ENCODE measurements at regions not wholly inside any gene's neighbourhood (a gene's known extent, or its start where the extent isn't known, plus 50 kb on each side); places are given as distances from the start of the nearest gene placed in this dataset.

GRCh38 chr6:166017032-166017635 lies 150.5 kb downstream of the TBXT start:
- H3K27me3 Mint-ChIP-seq (ENCODE audit: low read depth, unreplicated experiment): peaks cover 6% of the 10 kb centered on the region
- Histone ChIP-seq H3K4me3 (ENCODE audit: insufficient read depth, low read depth, low read length) (no peak overlapping the region), H4K20me1 (ENCODE audit: insufficient read depth, low read length) (no peaks in the 10 kb centered on the region), H3K79me2 (ENCODE audit: insufficient read depth, low read length) (no peaks in the 10 kb centered on the region), H3K4me2 (ENCODE audit: low read length) (no peak overlapping the region), H3K36me3 (ENCODE audit: insufficient read depth, low read length) (no peaks in the 10 kb centered on the region), H3K9me3 (ENCODE audit: insufficient read depth, low read depth, low read length) (no peaks in the 10 kb centered on the region), H3K9ac (ENCODE audit: low read length) (no peak overlapping the region), H3K27me3 (ENCODE audit: insufficient read depth, low read length) (no peaks in the 10 kb centered on the region), H3K27ac (ENCODE audit: low read depth, low read length) (no peak overlapping the region), H2AFZ (ENCODE audit: low read depth, low read length) (no peak overlapping the region), H3K4me1 (ENCODE audit: insufficient read depth, low read length) (no peaks in the 10 kb centered on the region)
- no peak overlapping the region for H3K27ac Mint-ChIP-seq (ENCODE audit: unreplicated experiment)
- DNase-seq (ENCODE audit: low read depth): no peak
- FAIRE-seq: no peak
- no peak overlapping the region for H3K4me3 Mint-ChIP-seq (ENCODE audit: unreplicated experiment)
- TF ChIP-seq EZH2 (IDR thresholded peaks at IDR 0.05; ENCODE audit: insufficient read depth, low read length) (no peak), CTCF (IDR thresholded peaks at IDR 0.05; ENCODE audit: insufficient read depth, low read depth, low read length) (no peak)
- no peaks in the 10 kb centered on the region for H3K4me1 Mint-ChIP-seq (ENCODE audit: low read depth, unreplicated experiment)
- H3K36me3 Mint-ChIP-seq (ENCODE audit: low read depth, unreplicated experiment): no peaks in the 10 kb centered on the region
- peaks cover 10% of the 10 kb centered on the region for H3K9me3 Mint-ChIP-seq (ENCODE audit: unreplicated experiment)

- no peaks in the 10 kb centered on the region for H4K20me1 ChIP-seq (ENCODE audit: insufficient read depth, low read length)
- Mint-ChIP-seq H3K4me3 (ENCODE audit: unreplicated experiment) (no peak overlapping the region), H3K27ac (ENCODE audit: unreplicated experiment) (no peak overlapping the region), H3K27me3 (ENCODE audit: low read depth, unreplicated experiment) (peaks cover 21% of the 10 kb centered on the region), H3K4me1 (ENCODE audit: low read depth, unreplicated experiment) (peaks cover 3% of the 10 kb centered on the region), H3K9me3 (ENCODE audit: unreplicated experiment) (peaks cover 5% of the 10 kb centered on the region), H3K36me3 (ENCODE audit: low read depth, unreplicated experiment) (no peaks in the 10 kb centered on the region)
- H3K79me2 ChIP-seq (ENCODE audit: insufficient read depth, low read length): no peaks in the 10 kb centered on the region
- FAIRE-seq: no peak
- no peaks in the 10 kb centered on the region for H3K36me3 ChIP-seq (ENCODE audit: insufficient read depth, low read length)
- no peak for DNase-seq (ENCODE audit: low read depth)
- H3K9me3 ChIP-seq (ENCODE audit: insufficient read depth, low read depth, low read length): no peaks in the 10 kb centered on the region
- no peak overlapping the region for H3K4me3 ChIP-seq (ENCODE audit: insufficient read depth, low read depth, low read length)
- no peak overlapping the region for H3K9ac ChIP-seq (ENCODE audit: low read length)
- H2AFZ ChIP-seq (ENCODE audit: low read depth, low read length): no peak overlapping the region
- H3K27ac ChIP-seq (ENCODE audit: low read depth, low read length): no peak overlapping the region
- H3K4me1 ChIP-seq (ENCODE audit: insufficient read depth, low read length): no peaks in the 10 kb centered on the region
- H3K4me2 ChIP-seq (ENCODE audit: low read length): no peak overlapping the region
- TF ChIP-seq EZH2 (IDR thresholded peaks at IDR 0.05; ENCODE audit: insufficient read depth, low read length) (no peak), CTCF (IDR thresholded peaks at IDR 0.05; ENCODE audit: insufficient read depth, low read depth, low read length) (no peak)
- H3K27me3 ChIP-seq (ENCODE audit: insufficient read depth, low read length): no peaks in the 10 kb centered on the region
These were observed 152.7 kb downstream of the TBXT start for GRCh38 chr6:166014966-166015365.

- Histone ChIP-seq H3K9me3 (ENCODE audit: insufficient read depth, low read depth, low read length) (no peaks in the 10 kb centered on the region), H2AFZ (ENCODE audit: low read depth, low read length) (no peak overlapping the region), H3K9ac (ENCODE audit: low read length) (no peak overlapping the region), H3K27me3 (ENCODE audit: insufficient read depth, low read length) (no peaks in the 10 kb centered on the region), H3K4me2 (ENCODE audit: low read length) (no peak overlapping the region), H3K4me1 (ENCODE audit: insufficient read depth, low read length) (peaks cover 28% of the 10 kb centered on the region), H3K79me2 (ENCODE audit: insufficient read depth, low read length) (no peaks in the 10 kb centered on the region), H3K27ac (ENCODE audit: low read depth, low read length) (no peak overlapping the region), H3K36me3 (ENCODE audit: insufficient read depth, low read length) (no peaks in the 10 kb centered on the region), H4K20me1 (ENCODE audit: insufficient read depth, low read length) (no peaks in the 10 kb centered on the region), H3K4me3 (ENCODE audit: insufficient read depth, low read depth, low read length) (no peak overlapping the region)
- H3K4me1 Mint-ChIP-seq (ENCODE audit: low read depth, unreplicated experiment): peaks cover 21% of the 10 kb centered on the region
- FAIRE-seq: no peak
- H3K36me3 Mint-ChIP-seq (ENCODE audit: low read depth, unreplicated experiment): no peaks in the 10 kb centered on the region
- H3K27ac Mint-ChIP-seq (ENCODE audit: unreplicated experiment): no peak overlapping the region
- DNase-seq (ENCODE audit: low read depth): no peak
- H3K9me3 Mint-ChIP-seq (ENCODE audit: unreplicated experiment): peaks cover 2% of the 10 kb centered on the region
- no peak for TF ChIP-seq CTCF (IDR thresholded peaks at IDR 0.05; ENCODE audit: insufficient read depth, low read depth, low read length)
- TF ChIP-seq EZH2 (IDR thresholded peaks at IDR 0.05; ENCODE audit: insufficient read depth, low read length): no peak
- peaks cover 52% of the 10 kb centered on the region for H3K27me3 Mint-ChIP-seq (ENCODE audit: low read depth, unreplicated experiment)
- no peak overlapping the region for H3K4me3 Mint-ChIP-seq (ENCODE audit: unreplicated experiment)
These were observed 157.3 kb downstream of the TBXT start for GRCh38 chr6:166010136-166010960.
